ENCODE measurements at regions not wholly inside any gene's neighbourhood (a gene's known extent, or its start where the extent isn't known, plus 50 kb on each side); places are given as distances from the start of the nearest gene placed in this dataset.

DNA sequence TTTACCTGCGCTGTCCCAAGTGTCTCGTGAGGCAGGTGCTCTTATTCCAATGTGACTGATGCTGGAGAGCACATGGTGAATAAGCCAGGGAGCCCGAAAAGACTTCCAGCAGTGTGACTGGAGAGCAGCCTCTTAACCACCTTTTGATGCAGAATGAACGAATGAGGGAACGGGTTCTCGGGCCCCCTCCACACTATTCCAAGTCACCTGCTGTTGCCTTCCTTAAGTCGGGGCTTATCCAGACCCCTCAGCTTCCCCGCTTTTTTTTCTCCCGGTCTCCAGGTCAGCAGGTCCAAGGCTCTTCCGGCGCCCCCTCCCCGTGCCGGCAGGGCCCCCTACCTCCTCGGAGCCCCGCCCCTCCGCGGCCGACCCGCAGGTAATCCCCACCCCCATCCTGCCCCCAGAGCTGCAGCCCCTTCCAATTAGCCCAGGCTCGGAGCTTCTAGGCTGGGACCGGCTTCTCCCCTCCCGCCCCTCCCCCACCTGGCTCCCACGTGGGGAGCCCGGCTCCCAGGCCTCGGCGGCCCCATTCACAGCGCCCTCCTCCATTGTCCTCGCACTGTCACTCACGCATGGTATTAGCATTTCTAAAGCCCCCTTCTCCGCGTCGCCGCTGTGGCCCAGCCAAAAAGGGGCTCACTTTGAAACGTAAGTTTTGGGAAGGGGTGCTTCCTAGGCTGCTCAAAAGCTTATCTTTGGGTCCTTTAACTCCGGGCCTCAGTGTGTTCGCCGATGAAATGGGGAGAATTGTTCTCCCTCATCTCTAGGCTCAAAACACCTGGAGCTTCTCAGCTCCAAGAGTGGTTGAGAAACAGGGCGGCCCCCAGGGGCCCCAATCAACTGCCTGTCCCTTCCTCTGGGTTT is 56.2 kb upstream of the PJA1 start:
- no peak for DNase-seq

DNA sequence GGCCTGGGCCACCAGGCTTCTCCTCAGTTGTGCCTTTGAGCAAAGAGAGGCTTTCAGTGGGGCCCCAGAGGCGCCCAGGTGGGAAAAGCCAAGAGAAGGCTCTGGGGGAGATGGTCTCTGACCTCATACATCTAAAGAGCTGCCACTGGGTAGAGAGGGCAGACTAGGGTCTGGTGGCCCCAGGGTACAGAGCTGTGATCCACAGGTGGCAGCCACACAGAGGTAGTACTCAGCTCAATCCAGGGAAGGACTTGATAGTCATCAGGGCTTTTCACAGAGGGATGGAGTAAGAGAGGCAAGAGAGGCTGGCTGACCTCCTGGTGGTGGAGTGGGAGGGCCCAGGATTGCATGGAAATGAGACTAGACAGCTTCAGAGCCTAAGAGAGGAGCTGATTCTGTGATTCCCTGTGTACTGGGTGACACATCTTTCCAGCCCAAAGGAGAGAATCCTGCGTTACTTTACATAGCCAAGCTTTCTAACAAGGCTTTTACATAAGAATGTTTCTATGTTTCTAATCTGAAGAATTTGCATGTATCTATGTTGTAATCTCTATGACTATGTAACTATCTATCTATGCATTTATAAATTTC is 53.2 kb upstream of the PJA1 start:
- no peak for DNase-seq

DNA sequence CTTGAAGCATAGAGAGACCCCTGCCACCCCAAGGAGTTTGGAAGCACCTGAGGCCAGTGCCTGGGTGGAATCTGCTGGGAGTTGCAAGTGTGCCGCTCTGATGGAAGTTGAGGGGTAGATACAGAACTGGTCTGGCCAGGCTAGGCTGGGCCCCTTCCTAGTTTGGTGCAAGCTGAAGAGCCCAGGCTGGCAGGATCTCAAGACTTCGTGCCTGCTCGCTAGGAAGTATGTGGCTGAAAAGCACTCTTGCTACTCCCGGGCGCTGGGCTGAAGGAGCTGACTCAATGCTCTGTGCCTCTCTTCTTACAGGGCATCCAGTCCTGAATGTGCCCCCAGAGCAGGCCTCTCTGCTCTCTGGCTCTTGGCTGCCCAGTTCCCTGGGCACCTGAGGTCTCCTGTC is 51.7 kb upstream of the PJA1 start:
- peak; percentile 18 to 49 for DNase-seq

DNA sequence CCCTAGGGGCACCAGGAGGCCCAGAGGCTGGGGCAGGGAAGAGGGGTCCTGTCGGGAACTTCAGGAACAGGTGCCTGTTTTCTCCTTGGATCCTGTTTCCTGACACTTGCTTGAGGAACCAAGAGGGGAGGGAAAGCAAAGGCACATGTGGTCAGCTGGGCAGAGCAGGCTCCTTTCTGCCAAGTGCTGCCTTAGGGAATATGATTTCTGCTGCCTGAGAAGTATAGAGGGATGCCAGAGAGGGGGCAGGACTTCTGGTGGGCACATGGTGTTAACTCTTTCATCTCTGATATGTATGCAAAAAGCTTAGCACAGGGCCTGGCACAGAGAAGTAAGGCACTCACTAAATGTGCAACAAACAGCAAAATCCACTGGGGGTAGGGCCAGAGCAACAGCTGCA is 51.2 kb upstream of the PJA1 start:
- peak; percentile 24 to 48 for DNase-seq

DNA sequence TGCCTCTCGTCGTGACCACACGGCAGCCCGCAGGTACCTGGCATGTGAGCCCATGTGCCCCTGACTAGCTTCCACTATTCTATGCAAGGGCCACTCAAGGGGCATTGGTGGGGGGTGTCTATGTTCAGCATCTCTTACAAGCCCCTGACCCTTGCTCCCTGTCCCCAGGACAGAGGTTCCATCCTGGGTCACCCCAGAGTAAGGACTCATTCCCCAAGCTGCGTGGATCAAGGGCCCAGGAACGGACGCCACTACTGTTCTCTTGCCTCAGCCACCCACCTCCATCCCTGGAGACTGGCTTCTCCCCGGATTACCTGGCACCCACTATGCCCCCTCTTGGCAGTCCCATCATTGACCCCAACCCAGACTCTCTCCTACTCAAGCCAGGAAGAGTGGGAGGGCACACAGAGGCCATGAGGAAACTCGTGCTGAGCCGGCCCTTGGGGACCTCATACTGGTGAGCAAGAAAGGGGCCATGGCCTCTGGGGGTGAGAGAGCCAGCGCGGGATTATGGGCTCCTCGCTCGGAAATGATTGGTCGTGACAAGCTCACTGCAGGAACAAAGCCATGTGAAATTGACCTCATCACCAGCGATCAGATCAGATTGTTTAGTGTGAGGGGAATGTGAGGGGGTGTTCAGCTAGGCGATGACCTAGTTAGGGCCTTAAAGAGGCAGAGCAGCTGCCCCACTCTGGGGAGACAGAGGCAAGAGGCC is 50.1 kb upstream of the PJA1 start:
- no peak for DNase-seq
